COLO668 (cell line): ENCODE measurements at regions not wholly inside any gene's neighbourhood (a gene's known extent, or its start where the extent isn't known, plus 50 kb on each side); places are given as distances from the start of the nearest gene placed in this dataset.

Experiments used
- DNase-seq: peaks from one replicate; lab custom pipeline; 2025; ENCODE audit not compliant: unreplicated experiment; lab: John Stamatoyannopoulos, UW

GRCh38 chr4:175369087-175369486, 443.0 kb downstream of the GPM6A start:
- no peak for DNase-seq

DNA sequence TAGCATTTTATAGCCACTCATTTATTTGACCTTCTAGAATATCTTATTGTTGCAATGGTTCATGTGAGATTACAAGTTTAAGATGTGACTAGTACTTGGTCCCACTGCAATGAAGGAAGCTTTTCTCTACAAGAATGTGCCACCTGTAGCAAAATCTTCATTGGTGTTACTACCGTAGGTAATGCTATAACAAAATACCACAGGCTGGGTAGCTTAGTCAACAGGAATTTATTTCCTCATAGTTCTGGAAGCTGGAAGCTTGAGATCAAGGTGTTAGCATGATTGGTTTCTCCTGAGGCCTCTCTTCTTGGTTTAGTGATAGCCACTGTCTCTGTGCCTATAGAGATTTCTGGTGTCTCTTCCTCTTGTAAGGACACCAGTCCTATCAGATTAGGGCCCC, 441.0 kb downstream of the GPM6A start:
- DNase-seq: no peak

- no peak for DNase-seq
Measured at GRCh38 chr4:175373031-175373430, 439.0 kb downstream of the GPM6A start.

DNA sequence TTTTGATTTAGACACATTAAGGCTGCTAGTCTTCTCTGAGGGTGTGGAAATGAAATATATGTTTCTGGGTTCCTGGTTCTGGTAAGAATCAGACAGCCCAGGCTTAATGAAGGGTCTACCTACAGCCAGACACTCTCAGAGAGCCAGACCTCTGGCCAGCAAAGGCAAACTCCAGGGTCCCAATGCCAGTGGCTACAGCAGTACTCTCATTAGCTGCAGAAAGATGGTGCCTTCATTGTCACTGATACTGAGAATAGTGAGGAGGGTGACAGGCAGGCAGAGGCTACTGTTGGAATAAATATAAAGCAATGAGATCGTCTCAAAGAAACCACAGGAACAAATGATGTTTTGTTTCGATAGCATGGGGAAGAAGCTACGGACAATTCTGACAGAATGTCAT, 437.6 kb downstream of the GPM6A start:
- no peak for DNase-seq

DNA sequence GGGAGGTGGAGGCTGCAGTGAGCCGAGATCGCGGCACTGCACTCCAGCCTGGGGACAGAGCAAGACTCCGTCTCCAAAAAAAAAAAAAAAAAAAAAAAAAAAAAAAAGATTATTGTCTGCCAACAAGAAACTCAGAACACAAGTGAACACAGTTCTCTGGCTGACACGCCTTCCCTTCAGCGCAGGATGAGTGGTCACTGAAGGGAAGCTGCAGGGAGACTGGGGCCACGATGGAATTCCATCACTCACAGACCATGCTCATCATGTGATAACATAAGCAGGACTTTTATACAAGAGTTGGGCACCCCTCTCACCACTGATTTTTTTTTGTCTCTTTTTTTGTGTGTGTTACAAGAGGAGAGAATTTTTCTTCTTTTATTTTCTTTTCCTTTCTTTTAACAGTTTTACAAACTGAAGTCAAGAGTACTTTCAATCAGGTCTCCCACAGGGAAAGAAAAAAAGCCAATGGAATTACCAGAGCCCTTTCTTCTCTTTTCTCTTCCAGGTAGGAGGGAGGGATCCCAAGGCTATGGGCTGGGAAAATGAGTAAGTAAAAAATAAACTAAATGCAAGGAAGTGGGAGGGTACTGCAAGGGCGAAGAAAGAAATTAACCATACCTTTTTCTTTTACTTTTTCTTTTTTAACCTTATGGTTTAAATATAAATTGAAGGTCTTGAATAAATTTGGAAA, 435.6 kb downstream of the GPM6A start:
- DNase-seq: no peak

GRCh38 chr4:175377203-175377602, 434.9 kb downstream of the GPM6A start:
- no peak for DNase-seq

- DNase-seq: no peak
Measured at GRCh38 chr4:175378372-175378771, 433.7 kb downstream of the GPM6A start.

DNA sequence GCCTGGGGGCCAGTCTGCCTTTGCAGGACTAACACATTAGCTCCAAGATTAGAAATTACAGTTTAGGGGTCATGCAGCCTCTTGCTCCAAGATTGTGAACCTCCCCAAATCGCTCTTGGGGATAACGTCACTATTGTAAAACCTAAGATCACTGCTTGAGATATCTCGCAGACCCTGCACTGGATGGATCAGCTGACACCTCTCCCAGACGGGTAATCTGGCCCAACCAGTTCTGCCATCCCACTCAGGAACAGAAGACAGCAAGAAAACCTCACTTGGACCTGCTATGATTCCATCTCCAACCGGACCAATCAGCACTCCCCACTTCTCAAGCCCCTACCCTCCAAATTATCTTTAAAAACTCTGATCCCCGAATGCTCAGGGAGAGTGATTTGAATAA, 431.2 kb downstream of the GPM6A start:
- DNase-seq: no peak

- DNase-seq: no peak
Measured at GRCh38 chr4:175385797-175386196, 426.3 kb downstream of the GPM6A start.

- DNase-seq: peak; percentile 70
Measured at GRCh38 chr4:175386776-175387507, 425.1 kb downstream of the GPM6A start.

- DNase-seq: no peak
Measured at GRCh38 chr4:175394208-175394607, 417.9 kb downstream of the GPM6A start.

DNA sequence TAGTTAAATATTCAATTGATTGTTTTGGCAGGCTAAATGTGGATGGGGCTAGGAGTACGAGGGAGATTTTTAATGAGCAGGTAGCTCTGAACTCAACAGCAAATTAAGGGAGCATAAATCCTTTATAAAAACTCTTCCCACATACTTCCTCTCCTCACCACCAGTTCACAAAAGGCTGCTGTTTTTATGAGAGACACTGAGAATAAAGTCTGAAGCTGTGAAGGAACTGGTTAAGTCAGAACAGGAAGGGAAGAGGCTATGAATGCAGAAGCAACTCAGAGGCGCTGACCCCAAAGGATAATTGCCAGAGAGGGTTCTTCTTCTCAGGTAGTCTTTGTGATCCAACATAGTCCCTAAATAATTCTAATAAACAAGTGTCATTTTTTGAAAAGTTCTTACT, 406.1 kb downstream of the GPM6A start:
- DNase-seq: no peak

DNA sequence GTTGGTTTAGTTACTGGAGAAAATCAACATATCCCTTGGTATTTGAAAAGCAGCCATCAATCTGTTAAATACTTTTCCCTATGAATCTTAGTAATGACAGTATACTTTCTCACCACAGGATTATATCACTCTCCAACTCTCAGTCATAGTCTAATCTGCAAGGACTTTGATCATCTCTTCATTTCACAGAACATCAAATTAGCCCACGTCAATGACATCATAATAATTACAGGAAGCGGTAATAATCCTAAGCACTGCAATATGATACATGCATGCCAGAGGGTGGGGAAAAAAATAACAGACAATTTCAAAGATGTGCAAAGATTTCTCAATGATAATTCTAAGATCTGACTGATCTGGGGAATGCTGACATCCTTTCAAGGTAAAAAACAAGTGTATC, 404.1 kb downstream of the GPM6A start:
- DNase-seq: no peak

DNA sequence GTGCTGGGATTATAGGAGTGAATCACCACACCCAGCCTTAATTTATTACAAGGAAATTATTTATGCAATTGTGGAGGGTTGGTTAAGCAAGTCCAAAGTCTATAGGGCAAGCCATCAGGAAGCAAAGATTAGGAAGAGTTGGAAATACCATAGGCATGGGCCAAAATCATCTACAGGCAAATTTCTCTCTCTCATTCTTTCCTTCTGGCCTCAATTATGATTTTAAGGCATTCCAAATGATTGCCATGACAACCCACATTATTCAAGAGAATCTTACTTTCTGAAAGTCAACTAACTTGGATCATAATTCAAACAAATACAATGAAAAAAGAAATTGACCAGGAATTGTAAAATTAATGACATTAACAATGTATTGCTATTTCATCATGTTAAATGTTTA, 400.8 kb downstream of the GPM6A start:
- no peak for DNase-seq

DNA sequence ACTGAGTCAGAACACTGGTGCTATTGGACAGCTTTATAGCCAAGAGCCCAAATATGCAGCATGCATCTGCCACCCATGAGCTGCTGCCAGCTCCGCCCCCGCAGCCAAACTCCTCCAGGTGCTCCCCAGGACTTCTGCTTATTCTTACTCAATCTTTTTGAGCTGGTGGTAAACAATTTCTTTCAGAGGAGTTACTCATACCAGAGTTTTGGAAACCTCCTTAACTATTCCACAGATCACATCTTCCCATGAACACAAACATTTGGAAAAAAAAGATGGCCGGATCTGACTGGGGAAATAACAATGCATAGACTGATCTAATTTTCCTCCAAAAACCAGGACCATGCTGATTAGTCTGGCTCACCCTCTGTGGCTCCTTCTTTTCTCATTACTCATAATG, 399.9 kb downstream of the GPM6A start:
- DNase-seq: no peak

GRCh38 chr4:175412746-175413145, 399.3 kb downstream of the GPM6A start:
- DNase-seq: no peak

GRCh38 chr4:175413561-175413960, 398.5 kb downstream of the GPM6A start:
- DNase-seq: no peak

GRCh38 chr4:175414602-175415001, 397.5 kb downstream of the GPM6A start:
- DNase-seq: no peak

DNA sequence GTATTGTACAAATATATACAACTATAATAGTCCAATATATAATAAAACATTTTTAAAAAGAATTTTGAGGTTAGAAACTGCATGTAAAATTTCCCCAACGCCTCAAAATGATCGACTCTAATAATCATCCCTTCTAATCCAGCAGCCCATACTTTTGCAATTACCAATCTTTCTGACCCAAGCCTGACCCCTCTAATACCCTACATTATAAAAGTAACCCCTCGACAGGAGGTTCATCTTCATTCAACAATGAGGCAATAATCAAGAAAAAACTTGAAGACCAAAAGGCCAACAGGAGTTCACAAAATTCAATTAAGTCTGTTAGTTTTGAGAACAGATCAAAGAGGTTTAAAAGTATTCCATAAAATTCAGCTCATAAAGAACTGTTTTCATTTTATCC, 393.5 kb downstream of the GPM6A start:
- no peak for DNase-seq

GRCh38 chr4:175419236-175419718, 392.8 kb downstream of the GPM6A start:
- DNase-seq: no peak

- peak; percentile 39 for DNase-seq
Measured at GRCh38 chr4:175421506-175421905, 390.6 kb downstream of the GPM6A start.

DNA sequence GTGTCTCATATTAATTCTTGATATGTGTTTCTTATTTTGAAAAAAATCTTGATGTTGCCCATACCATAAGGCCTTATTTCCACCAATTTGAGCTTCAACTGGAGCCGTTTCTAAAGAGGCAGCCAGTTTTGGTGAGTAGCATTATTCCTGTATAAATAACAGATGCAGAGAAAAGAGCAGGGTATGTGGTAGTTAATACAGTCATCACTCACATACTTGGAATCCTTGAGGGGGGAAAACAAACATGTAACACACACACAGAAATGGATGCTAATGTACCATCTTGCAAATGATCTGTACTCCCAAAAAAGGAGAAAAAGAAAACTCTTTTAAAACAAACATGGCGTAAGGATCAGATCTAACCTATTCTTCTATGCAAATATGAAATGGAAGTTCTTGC, 389.7 kb downstream of the GPM6A start:
- DNase-seq: no peak

- DNase-seq: no peak
Measured at GRCh38 chr4:175424111-175424510, 388.0 kb downstream of the GPM6A start.
